Thyroid gland (tissue), 4 donors: ENCODE measurements at regions not wholly inside any gene's neighbourhood (a gene's known extent, or its start where the extent isn't known, plus 50 kb on each side); places are given as distances from the start of the nearest gene placed in this dataset.

Experiments used
- DNase-seq, 2 donors: peaks; one replicate each; pipeline ENCODE4 v3.0.0-alpha.2; 2019
- H3K27ac ChIP-seq, 3 donors: fragments of 200-600 bp; sonication (generic); 1 replicate in 2 of 3; 2 replicates in 1 of 3; pipeline ENCODE4 v1.5.1; 2016 to 2019; ENCODE audit warnings: mild to moderate bottlenecking in 1 of 3, moderate library complexity in 1 of 3
- H3K27me3 ChIP-seq: fragments of 200-600 bp; sonication (generic); one replicate; pipeline ENCODE4 v1.5.1; 2019
- H3K36me3 ChIP-seq, 2 donors: fragments of 200-600 bp; sonication (generic); one replicate each; pipeline ENCODE4 v1.5.1; 2016 to 2019
- H3K4me1 ChIP-seq, 2 donors: fragments of 200-600 bp; sonication (generic); one replicate each; pipeline ENCODE4 v1.5.1; 2017 to 2019
- H3K4me3 ChIP-seq, 3 donors: fragments of 200-600 bp; sonication (generic); replicated peaks in 1 of 3; 1 replicate in 2 of 3; 2 replicates in 1 of 3; pipeline ENCODE4 v1.5.1; 2016; ENCODE audit warnings: mild to moderate bottlenecking in 1 of 3
- H3K9me3 ChIP-seq: fragments of 200-600 bp; sonication (generic); one replicate; pipeline ENCODE4 v1.5.1; 2017
- POLR2A ChIP-seq, 2 donors: fragments of 450-650 bp; IDR thresholded peaks; one replicate each; pipeline ENCODE4 v1.6.1; 2017; ENCODE audit warnings: antibody characterized with exemption in 2 of 2, mild to moderate bottlenecking in 2 of 2, moderate library complexity in 1 of 2
- WGBS, 2 donors: methylation state at CpG; one replicate each; pipeline ENCODE4 v1.1.5; 2017; 5-methylcytosine and 5-hydroxymethylcytosine counted together
- intact Hi-C: fragments of 100-400 bp; cut with DNase I; formaldehyde crosslinking; loops from one replicate; pipeline ENCODE4 v1.15.1; 2023
- TF ChIP-seq, protein P1 (sequence below), 6 experiments: fragments of 200-600 bp in 3 of 6; fragments of 450-650 bp in 3 of 6; sonication (generic) in 3 of 6; IDR thresholded peaks; one replicate each; pipeline ENCODE4 v1.5.1; 2016 to 2019; ENCODE audit warnings: antibody characterized with exemption in 6 of 6, mild to moderate bottlenecking in 2 of 6, inconsistent platforms in 1 of 6, moderate library complexity in 1 of 6

DNA sequence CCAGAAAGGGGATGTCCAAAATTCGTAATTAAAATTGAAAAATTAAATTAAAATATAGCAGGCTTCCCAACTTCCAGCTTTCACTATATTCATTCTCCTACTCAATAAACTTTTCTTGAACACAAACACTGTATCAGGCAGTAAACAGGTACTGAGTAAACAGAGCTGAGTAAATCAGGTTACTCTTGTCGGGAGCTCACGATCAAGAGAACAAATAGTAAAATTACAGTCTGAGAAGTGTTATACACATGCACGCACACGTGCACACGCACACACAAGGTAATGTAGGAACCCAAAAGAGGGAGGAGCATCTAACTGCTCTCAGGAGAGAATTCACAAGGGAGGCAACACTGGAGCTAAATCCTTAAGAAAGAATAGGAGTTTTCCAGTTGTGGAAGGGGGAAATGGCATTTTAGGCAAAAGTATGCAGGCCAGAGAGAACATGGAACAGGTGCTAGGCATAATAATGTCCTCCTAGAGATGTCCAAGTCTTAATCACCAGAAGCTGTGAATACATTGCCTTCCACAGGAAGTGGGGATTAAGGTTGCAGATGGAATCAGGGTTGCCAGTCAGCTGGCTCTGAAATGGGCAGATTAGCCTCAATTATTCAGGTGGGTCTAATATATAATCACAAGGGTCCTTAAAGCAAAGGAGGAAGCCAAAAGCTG lies 598.8 kb upstream of the BRINP1 start:
- H3K9me3 ChIP-seq: no peaks in the 10 kb centered on the region
- no peak overlapping the region for H3K4me3 ChIP-seq
- H3K27ac ChIP-seq: no peak overlapping the region
- no peaks in the 10 kb centered on the region for H3K27me3 ChIP-seq
- no peaks in the 10 kb centered on the region for H3K36me3 ChIP-seq
- 62 to 74% methylated on average over 6 of the region's 6 CpGs for WGBS, 2 donors
- H3K4me1 ChIP-seq: peaks cover 13 to 14% of the 10 kb centered on the region in 2 donors
- intact Hi-C loops: loop anchor here (5.0 kb wide), 1 partner anchor 411 kb away; no protein-coding TSS in a partner anchor
- no peak for TF ChIP-seq POLR2A (IDR thresholded peaks at IDR 0.05)
- TF ChIP-seq, protein P1, sequence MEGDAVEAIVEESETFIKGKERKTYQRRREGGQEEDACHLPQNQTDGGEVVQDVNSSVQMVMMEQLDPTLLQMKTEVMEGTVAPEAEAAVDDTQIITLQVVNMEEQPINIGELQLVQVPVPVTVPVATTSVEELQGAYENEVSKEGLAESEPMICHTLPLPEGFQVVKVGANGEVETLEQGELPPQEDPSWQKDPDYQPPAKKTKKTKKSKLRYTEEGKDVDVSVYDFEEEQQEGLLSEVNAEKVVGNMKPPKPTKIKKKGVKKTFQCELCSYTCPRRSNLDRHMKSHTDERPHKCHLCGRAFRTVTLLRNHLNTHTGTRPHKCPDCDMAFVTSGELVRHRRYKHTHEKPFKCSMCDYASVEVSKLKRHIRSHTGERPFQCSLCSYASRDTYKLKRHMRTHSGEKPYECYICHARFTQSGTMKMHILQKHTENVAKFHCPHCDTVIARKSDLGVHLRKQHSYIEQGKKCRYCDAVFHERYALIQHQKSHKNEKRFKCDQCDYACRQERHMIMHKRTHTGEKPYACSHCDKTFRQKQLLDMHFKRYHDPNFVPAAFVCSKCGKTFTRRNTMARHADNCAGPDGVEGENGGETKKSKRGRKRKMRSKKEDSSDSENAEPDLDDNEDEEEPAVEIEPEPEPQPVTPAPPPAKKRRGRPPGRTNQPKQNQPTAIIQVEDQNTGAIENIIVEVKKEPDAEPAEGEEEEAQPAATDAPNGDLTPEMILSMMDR (IDR thresholded peaks at IDR 0.05): no peak
- no peak for DNase-seq

DNA sequence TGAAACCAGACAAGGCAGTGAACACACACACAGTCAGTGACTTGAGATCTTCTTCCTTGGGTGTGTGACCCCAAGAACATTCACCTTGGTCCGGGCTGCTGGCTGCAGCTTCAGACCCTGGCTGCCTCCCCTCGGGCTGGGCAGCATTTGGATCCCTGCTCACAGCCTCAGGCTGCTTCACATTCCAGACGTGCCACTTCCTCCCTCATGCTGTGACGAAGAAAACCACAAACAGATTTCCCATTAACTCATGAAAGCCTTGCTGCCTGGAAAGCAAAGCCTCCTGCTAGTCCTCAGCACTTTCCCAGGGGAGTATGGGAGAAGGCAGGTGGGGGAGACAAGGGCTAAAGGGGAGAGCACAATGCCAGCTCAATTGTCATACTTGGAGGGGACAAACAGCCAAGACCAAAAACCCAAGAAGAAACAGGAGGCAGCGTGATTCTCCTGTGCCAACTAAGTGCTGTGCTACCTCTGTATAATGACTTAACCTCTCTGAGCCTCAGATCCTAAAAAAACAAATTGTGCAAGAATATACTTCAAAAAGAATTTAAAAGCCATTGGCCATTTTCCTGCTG lies 594.6 kb upstream of the BRINP1 start:
- DNase-seq: peak; percentile 8 to 37
- Histone ChIP-seq H3K9me3 (no peaks in the 10 kb centered on the region), H3K27me3 (no peaks in the 10 kb centered on the region), H3K36me3 (no peaks in the 10 kb centered on the region), H3K4me1 (peaks cover 13% of the 10 kb centered on the region in 2 donors), H3K4me3 (no peak overlapping the region), H3K27ac (peak overlapping the region in 1 of 3 donors; percentile 26)
- intact Hi-C loops: no loop called here
- peak in 1 of 2 donors; percentile 38 for TF ChIP-seq POLR2A (IDR thresholded peaks at IDR 0.05)
- TF ChIP-seq, protein P1 (IDR thresholded peaks at IDR 0.05): no peak
- WGBS, 2 donors: 10 to 17% methylated on average over 5 of the region's 5 CpGs

DNA sequence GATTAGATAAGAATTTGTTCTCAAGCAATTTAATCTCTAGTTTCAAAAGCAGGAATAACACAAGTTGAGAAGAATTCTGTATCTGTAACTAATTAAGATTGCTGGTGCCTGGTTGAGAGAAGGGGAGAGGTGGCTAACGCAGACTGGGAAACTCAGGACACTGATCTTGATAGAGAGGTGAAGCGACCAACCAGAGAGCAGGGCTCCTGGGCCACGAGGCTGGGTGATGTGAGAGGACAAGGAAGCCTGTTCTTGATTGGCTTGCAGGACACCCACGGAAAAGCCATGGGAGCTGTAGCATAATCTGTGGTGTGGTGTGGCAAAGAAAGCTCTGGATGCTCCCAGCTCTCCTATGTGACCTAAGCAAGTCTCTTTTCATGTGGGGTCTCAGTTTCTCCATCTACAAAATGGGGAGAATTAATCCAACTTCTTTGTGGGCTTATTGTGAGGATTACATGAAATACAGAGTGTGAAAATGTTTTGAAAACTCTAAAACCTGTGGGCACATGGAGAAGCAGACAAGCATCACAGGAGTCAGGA lies 594.1 kb upstream of the BRINP1 start:
- 39 to 53% methylated on average over 4 of the region's 4 CpGs for WGBS, 2 donors
- TF ChIP-seq POLR2A (IDR thresholded peaks at IDR 0.05): no peak
- TF ChIP-seq, protein P1 (IDR thresholded peaks at IDR 0.05): no peak
- Histone ChIP-seq H3K27ac (peak overlapping the region in 1 of 3 donors; percentile 26), H3K27me3 (no peaks in the 10 kb centered on the region), H3K4me3 (no peak overlapping the region), H3K9me3 (no peaks in the 10 kb centered on the region), H3K4me1 (peaks cover 9 to 13% of the 10 kb centered on the region in 2 donors), H3K36me3 (no peaks in the 10 kb centered on the region)
- no peak for DNase-seq
- intact Hi-C loops: no loop called here

DNA sequence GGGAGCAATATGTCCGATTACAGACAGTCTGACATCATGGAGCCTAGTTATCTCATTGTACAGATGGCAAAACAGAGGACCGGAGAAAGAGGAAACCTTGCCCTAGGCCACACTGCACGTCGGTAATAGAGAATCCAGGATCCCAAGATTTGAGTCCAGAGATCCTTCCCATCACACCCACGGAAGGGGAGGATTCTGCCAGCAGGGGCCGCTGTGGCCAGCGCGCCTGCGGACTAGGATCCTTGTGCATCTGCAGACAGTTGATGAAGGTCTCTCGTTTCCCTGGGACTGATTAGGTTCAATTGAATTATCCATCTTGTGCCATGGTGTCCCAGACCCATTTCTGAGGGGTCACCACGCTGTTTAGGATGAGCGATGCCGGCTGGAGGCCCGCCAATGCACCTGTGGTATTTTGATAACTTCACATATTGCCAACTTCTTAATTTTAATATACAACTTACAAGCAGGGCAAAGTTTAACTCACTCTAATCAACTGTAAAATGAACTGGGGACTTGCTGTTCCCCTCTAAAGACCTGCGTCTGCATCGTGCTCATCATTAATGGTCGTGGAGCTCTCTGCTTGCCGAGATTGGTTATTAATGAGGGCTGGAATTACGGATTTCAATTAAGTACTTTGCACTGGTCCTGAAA lies 592.7 kb upstream of the BRINP1 start:
- Histone ChIP-seq H3K36me3 (no peaks in the 10 kb centered on the region), H3K4me3 (no peak overlapping the region), H3K27me3 (no peaks in the 10 kb centered on the region), H3K9me3 (no peaks in the 10 kb centered on the region), H3K27ac (no peak overlapping the region), H3K4me1 (peaks cover 9 to 10% of the 10 kb centered on the region in 2 donors)
- TF ChIP-seq POLR2A (IDR thresholded peaks at IDR 0.05): no peak
- TF ChIP-seq, protein P1 (IDR thresholded peaks at IDR 0.05): peak in 5 of 6 experiments; percentile 17 to 80 (median 42)
- intact Hi-C loops: no loop called here
- DNase-seq: peak; percentile 42 to 56
- 43 to 51% methylated on average over 19 of the region's 19 CpGs for WGBS, 2 donors
